Chondrocyte (in vitro differentiated cells): ENCODE measurements at regions not wholly inside any gene's neighbourhood (a gene's known extent, or its start where the extent isn't known, plus 50 kb on each side); places are given as distances from the start of the nearest gene placed in this dataset.
A peak's percentile ranks its signal among the peaks of the same experiment; 100 is the strongest.

Experiments
- DNase-seq: peaks from one replicate; pipeline ENCODE4 v3.0.0; 2021; ENCODE audit warnings: mixed read lengths, low spot score
- H3K27ac Mint-ChIP-seq: one replicate; pipeline ENCODE4 v1.8.0; 2021; ENCODE audit warnings: mild to moderate bottlenecking, moderate library complexity, mixed read lengths; ENCODE audit not compliant: unreplicated experiment
- H3K27me3 Mint-ChIP-seq: 2 replicates; pipeline ENCODE4 v1.8.0; 2021; ENCODE audit warnings: low read depth, mixed read lengths
- H3K36me3 Mint-ChIP-seq: 2 replicates; pipeline ENCODE4 v1.8.0; 2021; ENCODE audit warnings: low read depth, mixed read lengths
- H3K4me1 Mint-ChIP-seq: 2 replicates; pipeline ENCODE4 v1.8.0; 2021; ENCODE audit warnings: low read depth, mild to moderate bottlenecking, mixed read lengths
- H3K4me3 Mint-ChIP-seq: one replicate; pipeline ENCODE4 v1.8.0; 2021; ENCODE audit warnings: mild to moderate bottlenecking, moderate library complexity, mixed read lengths; ENCODE audit not compliant: unreplicated experiment
- H3K9me3 Mint-ChIP-seq: 2 replicates; pipeline ENCODE4 v1.8.0; 2021; ENCODE audit warnings: low read depth, mixed read lengths
- CTCF ChIP-seq: fragments of 200-600 bp; sonication (generic); IDR thresholded peaks from 2 replicates; pipeline ENCODE4 v1.5.0; 2021; ENCODE audit warnings: antibody characterized with exemption, mild to moderate bottlenecking, moderate library complexity

DNA sequence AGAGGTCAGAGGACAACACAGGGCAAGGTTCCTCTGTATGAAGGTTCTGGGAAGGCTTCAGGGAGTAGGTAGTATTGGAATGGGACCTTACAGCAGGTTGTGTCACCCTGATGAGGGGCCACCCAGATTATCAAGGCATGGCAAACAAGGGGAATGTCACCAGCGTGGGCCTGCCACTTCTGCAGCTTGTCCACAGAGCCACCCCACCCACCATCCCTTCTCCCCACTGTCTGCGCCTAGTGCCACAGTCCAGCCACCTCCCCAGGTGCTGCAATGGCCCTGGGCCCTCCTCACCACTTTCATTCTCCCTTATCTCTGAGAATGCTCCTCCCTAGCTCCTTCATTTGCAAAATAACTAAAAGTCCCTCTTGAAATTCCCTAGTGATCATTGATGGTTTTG, 170.3 kb downstream of the TTC32 start:
- H3K9me3 Mint-ChIP-seq, result no peaks in the 10 kb centered on the region
- H3K27ac Mint-ChIP-seq, result no peak overlapping the region
- no peak for TF ChIP-seq CTCF
- no peak for DNase-seq
- no peaks in the 10 kb centered on the region for H3K36me3 Mint-ChIP-seq
- no peaks in the 10 kb centered on the region for H3K27me3 Mint-ChIP-seq
- H3K4me3 Mint-ChIP-seq, result no peak overlapping the region
- H3K4me1 Mint-ChIP-seq, result peaks cover 48% of the 10 kb centered on the region

DNA sequence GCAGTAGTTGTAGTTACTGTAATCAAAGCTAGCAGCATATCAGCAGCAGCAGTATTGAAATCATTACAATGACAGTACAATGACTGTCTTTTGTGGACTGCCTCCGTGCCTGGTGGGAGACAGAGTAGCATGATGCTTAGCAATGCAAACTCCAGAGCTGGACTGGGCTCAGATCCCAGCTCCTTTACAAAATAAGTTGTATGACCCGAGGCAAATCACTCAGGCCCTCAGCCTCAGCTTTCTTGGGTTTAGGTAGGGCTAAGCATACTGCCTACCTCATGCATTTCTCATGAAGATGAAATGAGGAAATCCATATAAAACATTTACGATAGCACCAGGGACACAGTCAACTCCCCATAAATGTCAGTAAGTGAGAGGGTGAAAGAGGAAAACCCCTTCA, 170.7 kb downstream of the TTC32 start:
- Mint-ChIP-seq H3K27ac (no peak overlapping the region), H3K4me1 (peaks cover 43% of the 10 kb centered on the region), H3K36me3 (no peaks in the 10 kb centered on the region), H3K9me3 (no peaks in the 10 kb centered on the region), H3K4me3 (no peak overlapping the region), H3K27me3 (no peaks in the 10 kb centered on the region)
- no peak for TF ChIP-seq CTCF
- no peak for DNase-seq

GRCh38 chr2:19728125-19728524, 173.7 kb downstream of the TTC32 start:
- no peak overlapping the region for H3K4me3 Mint-ChIP-seq
- no peak for TF ChIP-seq CTCF
- DNase-seq, result no peak
- peaks cover 21% of the 10 kb centered on the region for H3K4me1 Mint-ChIP-seq
- no peaks in the 10 kb centered on the region for H3K36me3 Mint-ChIP-seq
- no peak overlapping the region for H3K27ac Mint-ChIP-seq
- no peaks in the 10 kb centered on the region for H3K27me3 Mint-ChIP-seq
- no peaks in the 10 kb centered on the region for H3K9me3 Mint-ChIP-seq

DNA sequence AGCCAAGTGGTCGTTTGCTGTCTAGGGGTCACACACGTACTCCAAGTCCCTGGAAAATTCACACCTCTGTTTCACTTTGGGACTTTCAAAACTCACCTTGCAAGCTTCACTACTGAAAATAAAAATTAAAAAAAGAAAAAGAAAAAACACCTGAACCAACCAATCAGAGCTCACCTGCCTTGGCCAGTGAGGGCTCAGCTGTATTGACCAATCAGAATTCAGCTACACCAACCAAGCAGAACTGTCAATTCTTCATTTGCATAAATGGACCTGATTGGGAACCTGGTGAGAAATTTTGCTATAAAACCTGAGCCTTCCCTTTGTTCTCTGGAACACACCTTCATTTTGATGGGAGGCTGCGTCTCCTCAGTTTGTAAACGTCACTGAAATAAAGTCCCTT, 176.4 kb downstream of the TTC32 start:
- Mint-ChIP-seq H3K27ac (no peak overlapping the region), H3K4me3 (no peak overlapping the region), H3K36me3 (no peaks in the 10 kb centered on the region), H3K9me3 (peaks cover 7% of the 10 kb centered on the region), H3K27me3 (no peaks in the 10 kb centered on the region), H3K4me1 (peaks cover 23% of the 10 kb centered on the region)
- TF ChIP-seq CTCF, result no peak
- no peak for DNase-seq

- Mint-ChIP-seq H3K27me3 (no peaks in the 10 kb centered on the region), H3K36me3 (no peaks in the 10 kb centered on the region), H3K4me3 (no peak overlapping the region), H3K9me3 (peaks cover 7% of the 10 kb centered on the region), H3K27ac (peak overlapping the region; percentile 85), H3K4me1 (peaks cover 20% of the 10 kb centered on the region)
- no peak for TF ChIP-seq CTCF
- no peak for DNase-seq
Measured at GRCh38 chr2:19723021-19723420, 178.8 kb downstream of the TTC32 start.
